HG03457 (cell line): ENCODE measurements at regions not wholly inside any gene's neighbourhood (a gene's known extent, or its start where the extent isn't known, plus 50 kb on each side); places are given as distances from the start of the nearest gene placed in this dataset.

ENCODE experiments used
- ATAC-seq: cut with Tn5 transposase; IDR thresholded peaks from one replicate; pipeline ENCODE4 v1.9.1; 2021; ENCODE audit warnings: moderate number of reproducible peaks; ENCODE audit not compliant: unreplicated experiment

- no peak for ATAC-seq
Observed at GRCh38 chr20:19807946-19808330, 49.9 kb downstream of the RIN2 start.

GRCh38 chr20:19808498-19808897, 50.4 kb downstream of the RIN2 start:
- no peak for ATAC-seq

- no peak for ATAC-seq
Observed at GRCh38 chr20:19809505-19809904, 51.4 kb downstream of the RIN2 start.

GRCh38 chr20:19811231-19811630, 53.2 kb downstream of the RIN2 start:
- ATAC-seq, result no peak

GRCh38 chr20:19812056-19812455, 54.0 kb downstream of the RIN2 start:
- no peak for ATAC-seq

GRCh38 chr20:19812696-19813095, 54.6 kb downstream of the RIN2 start:
- no peak for ATAC-seq

GRCh38 chr20:19813846-19814640, 56.0 kb downstream of the RIN2 start:
- no peak for ATAC-seq

DNA sequence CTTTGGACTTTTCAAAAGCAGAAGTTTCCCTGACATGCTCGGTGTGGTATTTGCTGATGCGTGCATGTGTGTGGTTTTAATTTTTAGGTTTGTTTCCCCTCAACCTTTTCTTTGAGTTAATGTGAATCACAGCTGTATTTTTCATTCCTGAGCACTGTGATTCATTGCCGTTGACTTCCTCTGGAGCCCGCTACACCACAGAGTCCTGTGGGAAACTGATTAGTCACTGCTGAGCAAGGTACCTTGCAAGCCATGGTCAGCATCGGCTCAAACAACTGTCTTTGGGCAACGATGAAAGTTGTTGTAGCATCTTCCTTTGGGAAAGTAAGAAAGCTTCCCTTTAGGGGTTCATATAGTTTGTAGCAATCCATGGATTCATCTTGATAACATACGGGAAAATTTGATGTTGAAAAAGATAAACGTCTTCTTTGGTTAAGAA, 57.5 kb downstream of the RIN2 start:
- ATAC-seq, result no peak

DNA sequence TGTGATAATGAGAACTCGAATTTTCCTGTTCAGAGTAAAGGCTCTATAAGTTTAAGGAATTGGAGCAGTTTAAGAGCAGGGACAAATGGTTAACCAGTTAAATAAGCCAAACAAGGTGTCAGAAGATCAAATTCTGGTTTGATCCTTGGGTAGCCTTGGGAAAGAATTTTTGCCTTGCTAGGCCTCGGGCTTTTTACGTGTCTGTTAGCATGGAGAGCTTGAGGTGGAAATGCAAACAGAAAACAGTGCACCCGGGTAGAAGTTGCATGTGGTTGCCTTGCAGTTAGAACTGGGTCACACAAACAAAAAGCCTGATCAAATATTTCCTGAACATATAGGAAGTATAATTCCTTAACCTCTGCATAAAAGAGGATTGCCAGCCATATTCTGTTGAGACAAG, 58.3 kb downstream of the RIN2 start:
- no peak for ATAC-seq

GRCh38 chr20:19817017-19817416, 59.0 kb downstream of the RIN2 start:
- no peak for ATAC-seq

- ATAC-seq, result no peak
Observed at GRCh38 chr20:19819149-19819548, 61.1 kb downstream of the RIN2 start.

GRCh38 chr20:19820555-19821211, 62.6 kb downstream of the RIN2 start:
- ATAC-seq, result no peak

GRCh38 chr20:19821606-19822005, 63.5 kb downstream of the RIN2 start:
- no peak for ATAC-seq

- no peak for ATAC-seq
Observed at GRCh38 chr20:19823216-19823615, 65.2 kb downstream of the RIN2 start.

- ATAC-seq, result no peak
Observed at GRCh38 chr20:19823971-19824370, 65.9 kb downstream of the RIN2 start.

DNA sequence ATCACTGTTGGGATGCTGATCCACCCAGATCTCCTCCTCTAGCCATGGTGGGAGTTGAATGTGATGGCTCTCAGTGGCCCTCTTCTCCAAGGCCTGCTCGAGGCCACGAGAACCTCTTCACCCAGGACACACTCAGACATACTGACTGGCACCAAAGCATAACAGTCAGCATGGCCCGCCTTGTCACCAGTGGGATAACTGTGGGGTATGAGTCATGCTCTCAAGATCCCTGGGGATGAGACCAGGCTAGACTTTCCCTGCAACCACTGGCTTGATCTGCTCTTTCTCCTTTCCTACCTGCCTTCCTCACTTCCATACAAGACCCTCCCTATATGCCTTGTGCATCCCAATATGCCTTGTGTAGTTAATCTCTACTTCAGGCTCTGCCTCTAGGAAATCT, 66.8 kb downstream of the RIN2 start:
- no peak for ATAC-seq

GRCh38 chr20:19826179-19826914, 68.3 kb downstream of the RIN2 start:
- ATAC-seq, result no peak

- peak; percentile 21 for ATAC-seq
Observed at GRCh38 chr20:19827818-19828217, 69.8 kb downstream of the RIN2 start.

DNA sequence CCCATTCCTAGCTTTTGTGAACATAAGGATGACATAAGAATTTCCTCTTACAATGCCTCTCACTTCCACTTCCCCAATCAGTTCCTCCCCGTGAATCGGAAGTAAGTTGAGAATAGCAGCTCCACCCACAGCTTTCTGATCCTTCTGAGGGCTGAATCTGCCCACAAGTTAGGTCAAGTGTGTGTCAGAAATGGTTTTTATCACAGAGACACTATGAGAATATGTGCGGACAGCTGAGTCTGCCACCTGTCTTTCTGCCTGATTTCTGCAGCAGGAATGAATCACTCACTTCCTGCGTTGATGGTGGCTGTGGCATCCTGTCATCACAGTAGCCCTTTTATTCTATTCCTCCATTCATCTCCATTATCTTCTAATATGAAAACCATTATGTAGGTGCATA, 70.2 kb downstream of the RIN2 start:
- peak; percentile 72 for ATAC-seq

DNA sequence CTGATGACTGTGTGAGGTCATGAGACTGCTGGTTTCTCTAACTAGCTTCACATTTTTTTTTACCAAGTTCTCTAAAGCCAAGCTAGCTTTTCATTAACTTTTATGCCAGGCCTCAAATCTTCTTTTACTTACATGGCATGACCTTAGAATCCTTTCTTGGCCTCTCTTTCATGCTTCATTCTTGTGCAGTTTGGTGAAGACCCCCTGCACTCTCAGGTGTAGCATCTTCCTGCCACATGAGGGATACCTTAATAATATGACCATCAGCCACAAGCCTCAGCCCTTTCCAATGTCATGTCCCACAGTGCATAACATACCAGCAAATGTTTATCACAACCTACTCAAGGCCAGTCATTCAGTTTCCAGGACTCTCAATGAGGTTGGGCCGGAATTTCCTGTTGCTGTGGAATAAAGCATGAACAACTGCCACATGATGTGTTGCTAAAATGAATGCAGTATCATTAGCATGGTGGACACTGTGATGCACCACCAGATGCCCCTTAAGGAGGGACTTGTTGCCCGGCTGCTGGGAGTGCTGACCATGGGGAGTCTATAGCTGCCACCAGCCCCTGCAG, 72.2 kb downstream of the RIN2 start:
- no peak for ATAC-seq

DNA sequence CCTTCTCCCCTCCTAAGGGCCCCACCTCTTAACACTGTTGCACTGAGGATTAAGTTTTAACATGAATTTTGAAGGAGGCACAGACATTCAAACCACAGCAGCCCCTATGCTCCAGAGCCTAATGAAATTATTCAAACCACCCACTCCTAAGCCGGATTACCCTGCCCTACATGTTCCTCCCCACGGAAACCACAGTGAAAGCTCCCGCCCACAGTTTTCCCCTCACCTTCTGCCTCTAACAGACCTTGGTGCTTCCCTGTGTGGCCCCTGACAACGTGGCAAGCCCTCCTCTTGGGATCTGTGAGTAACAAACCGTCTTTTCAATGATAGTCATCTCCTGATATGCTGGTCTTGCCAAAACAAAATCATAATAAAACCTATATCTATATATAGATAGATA, 74.8 kb downstream of the RIN2 start:
- no peak for ATAC-seq

GRCh38 chr20:19833395-19833794, 75.3 kb downstream of the RIN2 start:
- no peak for ATAC-seq
